Endothelial cell of umbilical vein (primary cell): ENCODE measurements at regions not wholly inside any gene's neighbourhood (a gene's known extent, or its start where the extent isn't known, plus 50 kb on each side); places are given as distances from the start of the nearest gene placed in this dataset.
"Not testable (repeated sequence)": the region's sequence is repeated elsewhere in the genome, so short reads cannot be mapped to it uniquely, and the experiment has no call there.

Experiments
- BruUV-seq: library from RNA; stranded (reverse); fragments of 400-500 nt; replicated peaks from 2 replicates; lab custom pipeline; 2021; lab: Mats Ljungman, UMichigan
- CTCF ChIA-PET: fragments of 300-600, 350-600 bp; sonication (Branson Sonifier 250); formaldehyde crosslinking; loops from one replicate; lab custom pipeline; 2021; ENCODE audit warnings: antibody characterized with exemption, inconsistent platforms; lab: Charles Lee
- POLR2A ChIA-PET: fragments of 300-600, 350-600 bp; sonication (Branson Sonifier 250); formaldehyde crosslinking; loops from one replicate; lab custom pipeline; 2021; ENCODE audit warnings: antibody characterized with exemption, inconsistent platforms; lab: Charles Lee
- DNase-seq: peaks from one replicate; pipeline ENCODE4 v3.0.0-alpha.2; 2011; ENCODE audit warnings: low read depth, low spot score
- FAIRE-seq: peaks from 2 replicates; lab custom pipeline; 2011; peaks lifted over from hg19 to GRCh38; lab: Jason Lieb, UNC
- H2AFZ ChIP-seq: 2 replicates; pipeline ENCODE4 v1.6.0; 2012; ENCODE audit warnings: low read depth, low read length, control low read depth, inconsistent platforms
- H3K27ac ChIP-seq: 2 replicates; pipeline ENCODE4 v1.5.1; 2011; ENCODE audit warnings: low read depth, mild to moderate bottlenecking, control low read depth, low read length, moderate library complexity; ENCODE audit not compliant: insufficient read depth
- H3K27me3 ChIP-seq, 2 experiments: 2 replicates each; pipeline versions ENCODE4 v1.6.0 to v1.6.1; 2011; ENCODE audit warnings: low read length in 2 of 2, mixed read lengths in 1 of 2; ENCODE audit not compliant: control insufficient read depth in 2 of 2, insufficient read depth in 2 of 2
- H3K36me3 ChIP-seq, 2 experiments: 2 replicates in 1 of 2; 3 replicates in 1 of 2; pipeline ENCODE4 v1.5.1; 2011; ENCODE audit warnings: low read length in 2 of 2, mild to moderate bottlenecking in 1 of 2, moderate library complexity in 1 of 2; ENCODE audit not compliant: control insufficient read depth in 2 of 2, insufficient read depth in 2 of 2; ENCODE audit errors: extremely low read depth in 1 of 2
- H3K4me1 ChIP-seq: 3 replicates; pipeline ENCODE4 v1.5.1; 2011; ENCODE audit warnings: mild to moderate bottlenecking, low read length; ENCODE audit not compliant: control insufficient read depth, insufficient read depth; ENCODE audit errors: extremely low read depth
- H3K4me2 ChIP-seq: 2 replicates; pipeline ENCODE4 v1.6.1; 2011; ENCODE audit warnings: low read length, control low read depth, mixed read lengths; ENCODE audit not compliant: insufficient read depth
- H3K4me3 ChIP-seq, 3 experiments: fragments of 200-600 bp in 1 of 3; sonication (generic), shearing (Covaris generic) in 1 of 3; replicated peaks in 1 of 3; 2 replicates each; pipeline ENCODE4 v1.5.1; 2011 to 2016; ENCODE audit warnings: control low read depth in 3 of 3, low read length in 3 of 3, mild to moderate bottlenecking in 2 of 3, inconsistent platforms in 1 of 3, low read depth in 1 of 3, moderate library complexity in 1 of 3; ENCODE audit not compliant: insufficient read depth in 1 of 3
- H3K79me2 ChIP-seq: 2 replicates; pipeline ENCODE4 v1.6.0; 2012; ENCODE audit warnings: low read length, inconsistent platforms; ENCODE audit not compliant: control insufficient read depth, insufficient read depth
- H3K9ac ChIP-seq: replicated peaks from 2 replicates; pipeline ENCODE3; 2011; ENCODE audit warnings: low read length, control low read depth; ENCODE audit not compliant: insufficient read depth; ENCODE audit errors: extremely low read depth
- H3K9me1 ChIP-seq: replicated peaks from 3 replicates; pipeline ENCODE4 v1.6.0; 2011; ENCODE audit warnings: mild to moderate bottlenecking, low read length; ENCODE audit not compliant: control insufficient read depth, insufficient read depth; ENCODE audit errors: extremely low read depth
- H3K9me3 ChIP-seq: replicated peaks from 2 replicates; pipeline ENCODE4 v1.5.1; 2012; ENCODE audit warnings: low read length, inconsistent platforms; ENCODE audit not compliant: control insufficient read depth, insufficient read depth
- H4K20me1 ChIP-seq: replicated peaks from 2 replicates; pipeline ENCODE3; 2011; ENCODE audit warnings: mild to moderate bottlenecking, low read length; ENCODE audit not compliant: control insufficient read depth, insufficient read depth; ENCODE audit errors: extremely low read depth
- dilution Hi-C: fragments of 300-500 bp; cut with MboI; formaldehyde crosslinking; loops from one replicate; pipeline ENCODE4 v1.15.0; 2019; ENCODE audit warnings: low sequenced_read_pairs; ENCODE audit not compliant: extremely low pct_ligation_motif_present
- intact Hi-C: fragments of 100-400 bp; cut with micrococcal nuclease; formaldehyde crosslinking; loops from one replicate; pipeline ENCODE4 v1.10.0; 2022

- H3K36me3 ChIP-seq, H3K4me2 ChIP-seq, H3K9me1 ChIP-seq, FAIRE-seq, DNase-seq, CTCF ChIA-PET, H3K79me2 ChIP-seq, POLR2A ChIA-PET, H2AFZ ChIP-seq, H3K4me3 ChIP-seq, H4K20me1 ChIP-seq, H3K27ac ChIP-seq, H3K9me3 ChIP-seq, H3K27me3 ChIP-seq, H3K4me1 ChIP-seq, intact Hi-C loops, dilution Hi-C loops, H3K9ac ChIP-seq: not testable (repeated sequence)
- BruUV-seq = TSS peak; percentile 74
Measured at GRCh38 chr9:62896692-62897091, 1706.9 kb downstream of the SPATA31A7 start.

DNA sequence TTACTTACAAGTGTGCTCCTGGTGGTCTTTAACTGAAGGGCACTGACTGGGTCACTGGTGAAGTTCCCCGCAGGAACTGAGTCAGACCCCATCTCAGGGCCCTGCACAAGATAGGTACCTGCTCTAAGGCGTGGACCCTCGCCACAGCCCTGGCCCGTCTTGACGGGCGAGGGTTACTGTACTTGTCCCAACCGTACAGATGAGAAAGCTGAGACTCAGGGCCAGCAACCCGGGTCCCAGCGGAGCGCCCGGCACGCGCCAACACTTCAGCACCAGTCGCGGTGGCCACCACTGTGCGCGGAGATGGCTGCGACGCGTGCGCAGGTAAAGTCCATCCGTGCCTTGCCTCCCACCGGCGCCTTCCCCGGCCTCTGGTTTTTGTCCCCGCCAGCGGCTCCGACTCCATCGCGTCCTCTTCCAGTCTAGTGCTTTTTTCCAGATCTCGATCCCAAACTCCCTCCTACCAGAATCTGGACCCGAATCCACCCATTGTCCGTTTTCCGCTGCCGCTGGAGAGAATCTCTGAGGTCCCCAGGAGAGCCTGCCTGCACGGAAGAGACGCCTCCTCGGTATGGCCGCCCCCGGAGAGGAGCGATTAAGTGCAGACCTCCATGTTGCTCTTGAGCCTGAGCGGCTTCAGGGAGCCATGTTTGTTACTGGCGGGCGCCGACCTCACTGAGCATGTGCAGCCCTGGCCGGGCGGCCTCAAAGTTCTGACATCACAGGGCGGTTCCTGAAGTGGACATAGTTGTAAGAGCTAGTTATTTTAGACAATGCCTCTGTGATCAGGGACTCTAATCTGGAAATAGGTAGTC is 1707.8 kb downstream of the SPATA31A7 start:
- DNase-seq = peak; percentile 48
- H3K79me2 ChIP-seq, H3K36me3 ChIP-seq, intact Hi-C loops, FAIRE-seq, H3K27me3 ChIP-seq, CTCF ChIA-PET, H3K9me3 ChIP-seq, POLR2A ChIA-PET, dilution Hi-C loops, H4K20me1 ChIP-seq, H3K9me1 ChIP-seq, H3K4me2 ChIP-seq, H3K9ac ChIP-seq, H3K4me1 ChIP-seq, BruUV-seq: not testable (repeated sequence)
- peak overlapping the region; percentile 45 for H3K27ac ChIP-seq
- peak overlapping the region; percentile 25 to 50 (median 33) for H3K4me3 ChIP-seq
- H2AFZ ChIP-seq = peak overlapping the region; percentile 64

DNA sequence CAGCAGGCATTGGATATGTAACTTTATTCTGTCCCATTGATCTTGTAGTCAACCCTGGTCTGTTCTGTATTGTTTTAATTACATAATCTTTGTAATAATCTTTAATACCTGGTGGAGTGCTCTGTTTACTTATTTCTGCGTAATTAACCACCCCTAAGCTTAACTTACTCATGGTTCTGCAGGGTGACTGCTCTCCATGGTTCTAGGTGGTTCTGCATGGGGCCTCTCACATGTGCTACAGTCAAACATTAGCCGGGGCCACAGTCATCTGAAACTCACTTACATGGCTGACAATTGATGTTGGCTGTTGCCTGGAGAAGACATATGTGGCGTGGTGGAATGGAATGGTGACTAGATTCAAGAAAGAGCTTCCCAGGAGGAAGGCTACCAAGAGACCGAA is 1709.8 kb downstream of the SPATA31A7 start:
- POLR2A ChIA-PET, H3K4me1 ChIP-seq, H4K20me1 ChIP-seq, DNase-seq, intact Hi-C loops, H3K9ac ChIP-seq, H3K79me2 ChIP-seq, dilution Hi-C loops, H3K36me3 ChIP-seq, H3K27ac ChIP-seq, H3K9me3 ChIP-seq, H3K4me2 ChIP-seq, H3K27me3 ChIP-seq, H3K9me1 ChIP-seq, H3K4me3 ChIP-seq, BruUV-seq, CTCF ChIA-PET, H2AFZ ChIP-seq, FAIRE-seq: not testable (repeated sequence)

DNA sequence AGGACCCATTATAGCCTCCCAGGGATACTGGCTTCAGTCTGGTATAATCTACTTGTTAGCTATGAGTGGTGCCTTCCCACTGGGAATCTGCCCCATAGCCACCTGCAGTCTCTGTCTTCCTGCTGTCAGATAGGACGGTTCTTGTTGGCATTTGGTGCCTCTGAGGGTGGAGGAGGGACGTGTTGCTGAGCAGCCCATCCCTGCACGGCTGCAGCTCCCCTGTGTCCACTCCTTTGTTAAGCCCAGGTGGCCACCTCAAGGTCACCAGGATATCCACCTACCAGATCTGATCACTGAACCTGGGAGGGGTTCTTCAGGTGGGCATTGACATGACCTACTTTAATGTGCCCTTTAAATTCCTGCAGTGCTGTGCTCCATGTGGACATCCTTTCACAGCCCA is 1714.2 kb downstream of the SPATA31A7 start:
- intact Hi-C loops, H3K27me3 ChIP-seq, H4K20me1 ChIP-seq, H3K36me3 ChIP-seq, BruUV-seq, dilution Hi-C loops, POLR2A ChIA-PET, H3K4me2 ChIP-seq, H3K79me2 ChIP-seq, H3K4me1 ChIP-seq, H3K9ac ChIP-seq, H3K27ac ChIP-seq, FAIRE-seq, H2AFZ ChIP-seq, H3K4me3 ChIP-seq, DNase-seq, H3K9me1 ChIP-seq, CTCF ChIA-PET, H3K9me3 ChIP-seq: not testable (repeated sequence)
